Gastrocnemius medialis (tissue), 4 donors: ENCODE measurements at regions not wholly inside any gene's neighbourhood (a gene's known extent, or its start where the extent isn't known, plus 50 kb on each side); places are given as distances from the start of the nearest gene placed in this dataset.

ENCODE experiments used
- POLR2A ChIP-seq, 2 donors: fragments of 450-650 bp; IDR thresholded peaks; one replicate each; pipeline ENCODE4 v1.6.1; 2017; ENCODE audit warnings: antibody characterized with exemption in 2 of 2, mild to moderate bottlenecking in 2 of 2, moderate library complexity in 2 of 2
- TF ChIP-seq, protein P1 (sequence below), 5 experiments: fragments of 450-650 bp in 3 of 5; fragments of 200-600 bp in 2 of 5; sonication (generic) in 2 of 5; IDR thresholded peaks in 4 of 5; conservative IDR thresholded peaks in 1 of 5; 1 replicate in 4 of 5; 2 replicates in 1 of 5; pipeline ENCODE4 v1.5.1; 2016 to 2019; ENCODE audit warnings: antibody characterized with exemption in 5 of 5, mild to moderate bottlenecking in 3 of 5, moderate library complexity in 3 of 5

DNA sequence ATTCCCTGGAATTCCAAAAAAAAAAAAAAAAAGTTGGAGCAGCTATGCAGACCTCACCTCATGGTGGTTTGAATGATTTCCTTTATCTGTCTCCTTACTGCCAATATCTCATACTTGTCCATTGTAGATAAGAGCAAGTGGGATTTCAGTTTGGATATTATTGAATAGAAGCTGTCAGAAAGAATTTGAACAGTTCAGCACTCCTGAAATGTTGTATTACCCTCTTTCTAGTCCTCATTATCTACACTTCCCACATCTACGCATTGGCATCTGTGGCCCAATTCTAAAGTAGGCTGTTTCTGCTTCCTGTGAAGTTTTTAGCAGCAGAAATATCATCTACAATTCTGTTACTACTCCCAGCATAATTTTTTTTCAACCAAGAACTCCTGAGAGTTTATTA lies 68.2 kb upstream of the KHDRBS2 start:
- no peak for TF ChIP-seq POLR2A (IDR thresholded peaks at IDR 0.05)
- TF ChIP-seq, protein P1, sequence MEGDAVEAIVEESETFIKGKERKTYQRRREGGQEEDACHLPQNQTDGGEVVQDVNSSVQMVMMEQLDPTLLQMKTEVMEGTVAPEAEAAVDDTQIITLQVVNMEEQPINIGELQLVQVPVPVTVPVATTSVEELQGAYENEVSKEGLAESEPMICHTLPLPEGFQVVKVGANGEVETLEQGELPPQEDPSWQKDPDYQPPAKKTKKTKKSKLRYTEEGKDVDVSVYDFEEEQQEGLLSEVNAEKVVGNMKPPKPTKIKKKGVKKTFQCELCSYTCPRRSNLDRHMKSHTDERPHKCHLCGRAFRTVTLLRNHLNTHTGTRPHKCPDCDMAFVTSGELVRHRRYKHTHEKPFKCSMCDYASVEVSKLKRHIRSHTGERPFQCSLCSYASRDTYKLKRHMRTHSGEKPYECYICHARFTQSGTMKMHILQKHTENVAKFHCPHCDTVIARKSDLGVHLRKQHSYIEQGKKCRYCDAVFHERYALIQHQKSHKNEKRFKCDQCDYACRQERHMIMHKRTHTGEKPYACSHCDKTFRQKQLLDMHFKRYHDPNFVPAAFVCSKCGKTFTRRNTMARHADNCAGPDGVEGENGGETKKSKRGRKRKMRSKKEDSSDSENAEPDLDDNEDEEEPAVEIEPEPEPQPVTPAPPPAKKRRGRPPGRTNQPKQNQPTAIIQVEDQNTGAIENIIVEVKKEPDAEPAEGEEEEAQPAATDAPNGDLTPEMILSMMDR (IDR thresholded peaks at IDR 0.05 in 4 of 5, conservative IDR thresholded peaks at IDR 0.05 in 1 of 5): no peak
